Vagina (tissue), 2 donors: ENCODE measurements at regions not wholly inside any gene's neighbourhood (a gene's known extent, or its start where the extent isn't known, plus 50 kb on each side); places are given as distances from the start of the nearest gene placed in this dataset.
"Not testable (repeated sequence)": the region's sequence is repeated elsewhere in the genome, so short reads cannot be mapped to it uniquely, and the experiment has no call there.

ENCODE experiments used
- DNase-seq, 2 donors: peaks; one replicate each; pipeline ENCODE4 v3.0.0-alpha.2; 2017; ENCODE audit errors: extremely low spot score in 2 of 2
- H3K27ac ChIP-seq: fragments of 200-600 bp; sonication (generic); one replicate; pipeline ENCODE4 v1.5.1; 2019
- H3K27me3 ChIP-seq: fragments of 200-600 bp; sonication (generic); one replicate; pipeline ENCODE4 v1.5.1; 2019
- H3K36me3 ChIP-seq, 2 donors: fragments of 200-600 bp; sonication (generic); one replicate each; pipeline ENCODE4 v1.5.1; 2017 to 2019
- H3K4me1 ChIP-seq: fragments of 200-600 bp; sonication (generic); one replicate; pipeline ENCODE4 v1.5.1; 2019
- H3K4me3 ChIP-seq, 2 donors: fragments of 200-600 bp; sonication (generic); 1 replicate in 1 of 2; 2 replicates in 1 of 2; pipeline ENCODE4 v1.5.1; 2016 to 2019
- H3K9me3 ChIP-seq: fragments of 200-600 bp; sonication (generic); one replicate; pipeline ENCODE4 v1.5.1; 2019
- CTCF ChIP-seq, 3 experiments: fragments of 450-650 bp in 2 of 3; fragments of 200-600 bp in 1 of 3; sonication (generic) in 1 of 3; IDR thresholded peaks; one replicate each; pipeline ENCODE4 v1.5.1; 2017 to 2019; ENCODE audit warnings: antibody characterized with exemption in 3 of 3, mild to moderate bottlenecking in 2 of 3, moderate library complexity in 2 of 3
- POLR2A ChIP-seq, 2 donors: fragments of 450-650 bp; IDR thresholded peaks; one replicate each; pipeline ENCODE4 v1.6.1; 2017; ENCODE audit warnings: antibody characterized with exemption in 2 of 2, mild to moderate bottlenecking in 2 of 2, moderate library complexity in 2 of 2
- POLR2AphosphoS5 ChIP-seq, 2 donors: sonication (generic); formaldehyde crosslinking; IDR thresholded peaks; one replicate each; pipeline ENCODE4 v1.9.0; 2017; ENCODE audit warnings: antibody characterized with exemption in 2 of 2, mild to moderate bottlenecking in 2 of 2, low read depth in 1 of 2; ENCODE audit not compliant: insufficient read depth in 1 of 2
- intact Hi-C: fragments of 100-400 bp; cut with DNase I; formaldehyde crosslinking; loops from one replicate; pipeline ENCODE4 v1.15.1; 2023

GRCh38 chrX:115357326-115358120 is 68.0 kb downstream of the LUZP4 start:
- Histone ChIP-seq H3K27me3 (no peaks in the 10 kb centered on the region), H3K36me3 (no peaks in the 10 kb centered on the region), H3K27ac (no peak overlapping the region), H3K9me3 (no peaks in the 10 kb centered on the region), H3K4me3 (no peak overlapping the region), H3K4me1 (no peaks in the 10 kb centered on the region)
- DNase-seq = no peak
- TF ChIP-seq POLR2AphosphoS5 (IDR thresholded peaks at IDR 0.05; ENCODE audit: insufficient read depth in 1 of 2, low read depth in 1 of 2) = no peak
- no peak for TF ChIP-seq POLR2A (IDR thresholded peaks at IDR 0.05)
- TF ChIP-seq CTCF (IDR thresholded peaks at IDR 0.05) = no peak
- intact Hi-C loops = no loop called here

DNA sequence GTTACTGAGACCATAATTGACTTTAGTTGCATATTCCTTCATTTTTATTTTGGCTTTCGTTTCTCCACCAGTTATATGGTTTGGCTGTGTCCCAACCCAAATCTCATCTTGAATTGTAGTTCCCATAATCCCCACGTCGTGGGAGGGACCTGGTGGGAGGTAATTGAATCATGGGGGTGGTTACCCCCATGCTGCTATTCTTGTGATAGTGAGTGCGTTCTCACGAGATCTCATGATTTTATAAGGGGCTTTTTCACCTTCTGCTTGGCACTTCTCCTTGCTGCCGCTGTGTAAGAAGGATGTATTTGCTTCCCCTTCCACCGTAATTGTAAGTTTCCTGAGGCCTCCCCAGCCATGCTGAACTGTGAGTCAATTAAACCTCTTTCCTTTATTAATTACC is 70.0 kb downstream of the LUZP4 start:
- H3K4me3 ChIP-seq, H3K9me3 ChIP-seq, intact Hi-C loops, H3K36me3 ChIP-seq, H3K27me3 ChIP-seq, H3K27ac ChIP-seq, DNase-seq, H3K4me1 ChIP-seq: not testable (repeated sequence)

GRCh38 chrX:115360220-115360781 is 70.8 kb downstream of the LUZP4 start:
- Histone ChIP-seq H3K36me3 (no peaks in the 10 kb centered on the region), H3K9me3 (no peaks in the 10 kb centered on the region), H3K27ac (no peak overlapping the region), H3K27me3 (no peaks in the 10 kb centered on the region), H3K4me3 (no peak overlapping the region), H3K4me1 (no peaks in the 10 kb centered on the region)
- intact Hi-C loops = no loop called here
- TF ChIP-seq CTCF (IDR thresholded peaks at IDR 0.05) (no peak), POLR2AphosphoS5 (IDR thresholded peaks at IDR 0.05; ENCODE audit: insufficient read depth in 1 of 2, low read depth in 1 of 2) (no peak), POLR2A (IDR thresholded peaks at IDR 0.05) (no peak)
- no peak for DNase-seq

GRCh38 chrX:115362334-115363095 is 73.0 kb downstream of the LUZP4 start:
- DNase-seq = no peak
- Histone ChIP-seq H3K27ac (no peak overlapping the region), H3K4me3 (no peak overlapping the region), H3K9me3 (no peaks in the 10 kb centered on the region), H3K27me3 (no peaks in the 10 kb centered on the region), H3K36me3 (no peaks in the 10 kb centered on the region), H3K4me1 (no peaks in the 10 kb centered on the region)
- TF ChIP-seq CTCF (IDR thresholded peaks at IDR 0.05) (no peak), POLR2AphosphoS5 (IDR thresholded peaks at IDR 0.05; ENCODE audit: insufficient read depth in 1 of 2, low read depth in 1 of 2) (no peak), POLR2A (IDR thresholded peaks at IDR 0.05) (no peak)
- intact Hi-C loops = no loop called here

DNA sequence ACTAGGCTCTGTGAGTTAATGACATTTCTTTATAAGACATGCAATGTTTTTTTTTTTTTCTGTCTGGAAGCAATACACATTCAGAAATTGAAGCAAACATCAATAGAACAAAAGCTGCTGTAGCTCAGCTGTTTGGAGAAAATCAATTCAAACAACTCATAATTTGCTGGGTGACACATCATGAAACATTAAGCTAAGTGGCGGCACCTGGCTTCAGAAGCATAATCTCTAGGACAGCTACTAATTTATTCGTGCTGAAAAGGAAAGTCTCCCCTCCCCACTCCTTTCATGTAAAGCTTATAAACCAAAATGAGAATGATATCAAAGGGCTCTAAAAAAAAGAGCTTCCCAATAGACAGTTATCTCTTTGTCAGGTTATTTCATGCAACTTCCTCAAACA is 73.9 kb downstream of the LUZP4 start:
- TF ChIP-seq POLR2A (IDR thresholded peaks at IDR 0.05) (no peak), CTCF (IDR thresholded peaks at IDR 0.05) (no peak), POLR2AphosphoS5 (IDR thresholded peaks at IDR 0.05; ENCODE audit: insufficient read depth in 1 of 2, low read depth in 1 of 2) (no peak)
- Histone ChIP-seq H3K27me3 (no peaks in the 10 kb centered on the region), H3K4me1 (no peaks in the 10 kb centered on the region), H3K4me3 (no peak overlapping the region), H3K36me3 (no peaks in the 10 kb centered on the region), H3K27ac (no peak overlapping the region), H3K9me3 (no peaks in the 10 kb centered on the region)
- DNase-seq = no peak
- intact Hi-C loops = no loop called here
